ENCODE measurements at regions not wholly inside any gene's neighbourhood (a gene's known extent, or its start where the extent isn't known, plus 50 kb on each side); places are given as distances from the start of the nearest gene placed in this dataset.

- TF ChIP-seq CTCF (conservative IDR thresholded peaks at IDR 0.05; ENCODE audit: low read depth, low read length) (no peak), ELK1 (IDR thresholded peaks at IDR 0.05; ENCODE audit: borderline replicate concordance, low read depth, low read length) (no peak), RFX5 (IDR thresholded peaks at IDR 0.05; ENCODE audit: low read depth, low read length) (no peak), RAD21 (IDR thresholded peaks at IDR 0.05; ENCODE audit: low read length) (no peak), POLR2A (IDR thresholded peaks at IDR 0.05; ENCODE audit: low read depth, low read length) (no peak), CHD1 (IDR thresholded peaks at IDR 0.05; ENCODE audit: low read depth, low read length) (no peak), USF2 (IDR thresholded peaks at IDR 0.05; ENCODE audit: low read depth, low read length) (no peak), MAFK (IDR thresholded peaks at IDR 0.05; ENCODE audit: low read depth, low read length) (no peak), CEBPB (IDR thresholded peaks at IDR 0.05; ENCODE audit: low read depth, low read length) (no peak), FOS (IDR thresholded peaks at IDR 0.05; ENCODE audit: low read depth, low read length) (no peak), MAZ (IDR thresholded peaks at IDR 0.05; ENCODE audit: borderline replicate concordance, low read depth, low read length) (no peak), BHLHE40 (IDR thresholded peaks at IDR 0.05; ENCODE audit: low read depth, low read length) (no peak), MXI1 (IDR thresholded peaks at IDR 0.05; ENCODE audit: borderline replicate concordance, low read depth, low read length) (no peak)
These were observed 105.7 kb upstream of the RANBP3L start for GRCh38 chr5:36407396-36407795.

Measured in IMR-90 (cell line).